Gastrocnemius medialis (tissue), 4 donors: ENCODE measurements at regions not wholly inside any gene's neighbourhood (a gene's known extent, or its start where the extent isn't known, plus 50 kb on each side); places are given as distances from the start of the nearest gene placed in this dataset.

Experiments used
- ATAC-seq, 2 donors: fragments of 150-250 bp; one replicate each; pipeline ENCODE4 v1.9.1; 2016
- DNase-seq, 2 donors: peaks; one replicate each; pipeline ENCODE4 v3.0.0-alpha.2; 2019
- H3K27ac ChIP-seq, 4 donors: fragments of 200-600 bp; sonication (generic); 1 replicate in 1 of 4; 2 replicates in 3 of 4; pipeline ENCODE4 v1.5.1; 2016 to 2018; ENCODE audit warnings: mild to moderate bottlenecking in 2 of 4, moderate library complexity in 1 of 4
- H3K27me3 ChIP-seq, 3 donors: fragments of 200-600 bp; sonication (generic) in 2 of 3; 1 replicate in 1 of 3; 2 replicates in 2 of 3; pipeline versions ENCODE4 v1.5.1 to v1.6.0; 2016 to 2019; ENCODE audit warnings: mild to moderate bottlenecking in 1 of 3, moderate library complexity in 1 of 3
- H3K36me3 ChIP-seq, 2 donors: fragments of 200-600 bp; sonication (generic) in 1 of 2; one replicate each; pipeline ENCODE4 v1.5.1; 2017 to 2018
- H3K4me1 ChIP-seq, 2 donors: fragments of 200-600 bp; sonication (generic) in 1 of 2; one replicate each; pipeline ENCODE4 v1.5.1; 2016 to 2017; ENCODE audit warnings: mild to moderate bottlenecking in 2 of 2
- H3K4me3 ChIP-seq, 4 donors: fragments of 200-600 bp; sonication (generic) in 3 of 4; 1 replicate in 1 of 4; 2 replicates in 3 of 4; pipeline ENCODE4 v1.5.1; 2016 to 2019; ENCODE audit warnings: mild to moderate bottlenecking in 2 of 4
- H3K9me3 ChIP-seq, 3 donors: fragments of 200-600 bp; sonication (generic) in 2 of 3; 1 replicate in 1 of 3; 2 replicates in 2 of 3; pipeline ENCODE4 v1.5.1; 2016 to 2019
- POLR2A ChIP-seq, 2 donors: fragments of 450-650 bp; IDR thresholded peaks; one replicate each; pipeline ENCODE4 v1.6.1; 2017; ENCODE audit warnings: antibody characterized with exemption in 2 of 2, mild to moderate bottlenecking in 2 of 2, moderate library complexity in 2 of 2
- in situ Hi-C, 4 donors: fragments of 200-750 bp; cut with MboI; loops; one replicate each; pipeline versions ENCODE4 v1.15.0 to v1.8.0; 2017; ENCODE audit warnings: low sequenced_read_pairs in 4 of 4
- intact Hi-C: fragments of 100-400 bp; cut with DNase I; formaldehyde crosslinking; loops from one replicate; pipeline ENCODE4 v1.15.1; 2023; ENCODE audit warnings: low total_unique reads
- TF ChIP-seq, protein P1 (sequence below), 5 experiments: fragments of 450-650 bp in 3 of 5; fragments of 200-600 bp in 2 of 5; sonication (generic) in 2 of 5; IDR thresholded peaks in 4 of 5; conservative IDR thresholded peaks in 1 of 5; 1 replicate in 4 of 5; 2 replicates in 1 of 5; pipeline ENCODE4 v1.5.1; 2016 to 2019; ENCODE audit warnings: antibody characterized with exemption in 5 of 5, mild to moderate bottlenecking in 3 of 5, moderate library complexity in 3 of 5

DNA sequence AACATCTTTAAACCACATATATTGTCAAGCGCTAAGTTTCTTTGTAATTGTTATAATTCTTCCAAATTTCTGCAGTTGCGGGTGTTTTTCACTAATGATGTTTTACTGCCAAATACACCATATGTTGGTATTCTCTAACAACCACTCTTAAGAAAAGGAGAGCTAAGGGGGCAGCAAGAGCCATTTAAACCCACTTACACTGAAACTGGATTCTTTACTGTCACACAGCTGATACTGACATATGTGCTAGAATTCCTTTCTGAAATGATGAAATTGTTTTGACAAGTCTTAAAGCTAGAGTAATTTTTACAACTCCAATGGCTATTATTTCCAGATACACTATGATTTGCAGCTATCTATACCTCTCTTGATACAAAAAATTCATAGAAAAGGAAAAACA, 483.1 kb downstream of the CDH11 start:
- in situ Hi-C loops, result no loop called here
- no peak for ATAC-seq

DNA sequence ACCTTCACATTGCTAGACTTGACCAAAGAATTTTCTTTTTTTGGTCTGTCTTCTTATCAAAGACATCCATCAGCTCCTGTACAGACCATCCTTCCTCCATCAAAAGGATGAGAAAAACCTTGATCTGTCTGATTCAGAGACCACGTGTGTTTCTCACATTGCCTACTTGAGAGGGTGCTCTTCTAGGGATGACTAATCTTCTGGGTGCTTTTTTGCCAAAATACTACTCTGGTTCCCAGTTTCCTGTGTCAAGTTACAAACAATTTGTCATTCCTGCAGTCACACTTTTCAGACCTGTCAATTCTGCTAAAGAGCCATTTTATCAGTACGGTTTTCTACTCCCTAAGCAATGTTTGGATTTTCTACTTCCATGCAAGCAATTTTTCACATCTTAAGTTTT, 492.2 kb downstream of the CDH11 start:
- no peaks in the 10 kb centered on the region for H3K9me3 ChIP-seq
- no peak overlapping the region for H3K27ac ChIP-seq
- no peak overlapping the region for H3K4me3 ChIP-seq
- intact Hi-C loops (no loop called here), in situ Hi-C loops (no loop called here)
- H3K36me3 ChIP-seq, result no peaks in the 10 kb centered on the region
- H3K27me3 ChIP-seq, result no peaks in the 10 kb centered on the region
- no peak for TF ChIP-seq POLR2A (IDR thresholded peaks at IDR 0.05)
- TF ChIP-seq, protein P1, sequence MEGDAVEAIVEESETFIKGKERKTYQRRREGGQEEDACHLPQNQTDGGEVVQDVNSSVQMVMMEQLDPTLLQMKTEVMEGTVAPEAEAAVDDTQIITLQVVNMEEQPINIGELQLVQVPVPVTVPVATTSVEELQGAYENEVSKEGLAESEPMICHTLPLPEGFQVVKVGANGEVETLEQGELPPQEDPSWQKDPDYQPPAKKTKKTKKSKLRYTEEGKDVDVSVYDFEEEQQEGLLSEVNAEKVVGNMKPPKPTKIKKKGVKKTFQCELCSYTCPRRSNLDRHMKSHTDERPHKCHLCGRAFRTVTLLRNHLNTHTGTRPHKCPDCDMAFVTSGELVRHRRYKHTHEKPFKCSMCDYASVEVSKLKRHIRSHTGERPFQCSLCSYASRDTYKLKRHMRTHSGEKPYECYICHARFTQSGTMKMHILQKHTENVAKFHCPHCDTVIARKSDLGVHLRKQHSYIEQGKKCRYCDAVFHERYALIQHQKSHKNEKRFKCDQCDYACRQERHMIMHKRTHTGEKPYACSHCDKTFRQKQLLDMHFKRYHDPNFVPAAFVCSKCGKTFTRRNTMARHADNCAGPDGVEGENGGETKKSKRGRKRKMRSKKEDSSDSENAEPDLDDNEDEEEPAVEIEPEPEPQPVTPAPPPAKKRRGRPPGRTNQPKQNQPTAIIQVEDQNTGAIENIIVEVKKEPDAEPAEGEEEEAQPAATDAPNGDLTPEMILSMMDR (IDR thresholded peaks at IDR 0.05 in 4 of 5, conservative IDR thresholded peaks at IDR 0.05 in 1 of 5), result no peak
- DNase-seq (no peak), ATAC-seq (no peak)
- no peaks in the 10 kb centered on the region for H3K4me1 ChIP-seq

More for the DNA sequence above, 483.1 kb downstream of the CDH11 start:
- H3K36me3 ChIP-seq, result no peaks in the 10 kb centered on the region
- no peak overlapping the region for H3K27ac ChIP-seq
- DNase-seq, result no peak
- intact Hi-C loops, result no loop called here
- H3K4me1 ChIP-seq, result no peaks in the 10 kb centered on the region
- H3K4me3 ChIP-seq, result no peak overlapping the region
- TF ChIP-seq POLR2A (IDR thresholded peaks at IDR 0.05), result no peak
- TF ChIP-seq, protein P1 (IDR thresholded peaks at IDR 0.05 in 4 of 5, conservative IDR thresholded peaks at IDR 0.05 in 1 of 5), result no peak
- no peaks in the 10 kb centered on the region for H3K27me3 ChIP-seq
- no peaks in the 10 kb centered on the region for H3K9me3 ChIP-seq

DNA sequence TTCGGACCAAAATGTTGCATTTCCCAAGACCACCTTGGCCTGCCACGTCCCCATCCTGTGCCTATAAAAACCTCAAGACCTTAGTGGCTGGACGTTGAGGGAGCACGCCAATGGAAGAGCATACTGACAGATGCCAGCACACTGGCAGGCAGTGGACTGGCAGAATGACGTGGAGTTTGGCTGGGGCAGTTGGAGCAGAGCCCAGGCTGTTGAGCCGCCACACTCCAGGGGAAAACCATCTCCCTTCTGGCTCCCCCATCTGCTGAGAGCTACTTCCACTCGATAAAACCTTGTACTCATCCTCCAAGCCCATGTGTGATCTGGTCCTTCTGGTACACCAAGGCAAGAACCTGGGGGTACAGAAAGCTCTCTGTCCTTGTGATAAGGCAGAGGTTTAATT, 494.1 kb downstream of the CDH11 start:
- in situ Hi-C loops, result no loop called here
- no peak for ATAC-seq
- no peaks in the 10 kb centered on the region for H3K4me1 ChIP-seq
- no peak for DNase-seq
- intact Hi-C loops, result no loop called here
- no peaks in the 10 kb centered on the region for H3K36me3 ChIP-seq
- TF ChIP-seq, protein P1 (IDR thresholded peaks at IDR 0.05 in 4 of 5, conservative IDR thresholded peaks at IDR 0.05 in 1 of 5), result no peak
- H3K9me3 ChIP-seq, result no peaks in the 10 kb centered on the region
- H3K4me3 ChIP-seq, result no peak overlapping the region
- no peak overlapping the region for H3K27ac ChIP-seq
- H3K27me3 ChIP-seq, result no peaks in the 10 kb centered on the region

GRCh38 chr16:64627288-64627687, 494.6 kb downstream of the CDH11 start:
- Histone ChIP-seq H3K4me1 (no peaks in the 10 kb centered on the region), H3K27me3 (no peaks in the 10 kb centered on the region), H3K9me3 (no peaks in the 10 kb centered on the region), H3K36me3 (no peaks in the 10 kb centered on the region), H3K27ac (no peak overlapping the region), H3K4me3 (no peak overlapping the region)
- ATAC-seq (no peak), DNase-seq (no peak)
- intact Hi-C loops (no loop called here), in situ Hi-C loops (no loop called here)
- TF ChIP-seq POLR2A (IDR thresholded peaks at IDR 0.05), result no peak
- TF ChIP-seq, protein P1 (IDR thresholded peaks at IDR 0.05 in 4 of 5, conservative IDR thresholded peaks at IDR 0.05 in 1 of 5), result no peak

- Histone ChIP-seq H3K9me3 (no peaks in the 10 kb centered on the region), H3K4me1 (no peaks in the 10 kb centered on the region), H3K27ac (no peak overlapping the region), H3K4me3 (no peak overlapping the region), H3K36me3 (no peaks in the 10 kb centered on the region), H3K27me3 (no peaks in the 10 kb centered on the region)
- ATAC-seq (no peak), DNase-seq (no peak)
- TF ChIP-seq, protein P1 (IDR thresholded peaks at IDR 0.05 in 4 of 5, conservative IDR thresholded peaks at IDR 0.05 in 1 of 5), result no peak
- no peak for TF ChIP-seq POLR2A (IDR thresholded peaks at IDR 0.05)
- in situ Hi-C loops, result no loop called here
- intact Hi-C loops, result no loop called here
These were observed 495.1 kb downstream of the CDH11 start for GRCh38 chr16:64626776-64627175.
